ENCODE measurements at regions not wholly inside any gene's neighbourhood (a gene's known extent, or its start where the extent isn't known, plus 50 kb on each side); places are given as distances from the start of the nearest gene placed in this dataset.

GRCh38 chr3:106381939-106382335 is 513.1 kb upstream of the CBLB start:
- DNase-seq (ENCODE audit: low read depth, low spot score): no peak

DNA sequence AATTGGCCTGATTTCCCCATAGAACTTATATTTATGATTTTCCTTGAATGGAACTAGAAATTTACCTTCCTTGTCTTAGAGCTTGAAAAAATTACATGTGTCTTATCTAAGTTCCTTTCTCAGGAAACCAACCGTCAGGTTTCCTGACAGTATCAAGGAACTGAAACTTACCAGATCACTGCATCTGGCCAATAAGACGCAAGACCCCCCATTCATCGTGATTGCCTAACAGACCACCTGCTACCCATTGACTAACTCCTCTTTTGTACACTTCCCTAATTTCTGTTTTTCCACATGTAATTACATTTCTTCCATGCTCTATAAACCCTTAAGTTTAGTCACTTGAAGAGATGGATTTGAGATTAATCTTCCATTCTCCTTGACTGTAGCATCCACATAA is 517.2 kb upstream of the CBLB start:
- DNase-seq (ENCODE audit: low read depth, low spot score): no peak

GRCh38 chr3:106392915-106393314 is 524.1 kb upstream of the CBLB start:
- DNase-seq (ENCODE audit: low read depth, low spot score): no peak

DNA sequence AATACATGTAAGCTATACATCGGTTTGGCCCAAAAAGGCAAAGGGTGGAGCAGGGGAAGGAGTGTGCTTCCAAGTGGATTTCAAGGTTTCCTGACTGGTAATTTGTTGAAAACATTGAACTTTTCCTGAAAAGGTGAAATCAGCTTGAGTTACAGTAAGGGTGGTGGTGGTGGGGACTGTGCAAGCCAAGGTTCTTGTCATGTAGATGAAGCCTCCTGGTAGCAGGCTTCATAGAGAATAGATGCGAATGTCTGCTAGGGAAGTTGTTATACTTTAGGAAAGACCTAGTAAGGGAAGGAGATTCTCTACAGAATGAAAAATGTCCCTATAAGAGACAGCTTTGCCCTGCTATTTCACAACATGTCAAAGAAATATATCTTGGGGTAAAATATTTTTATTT is 528.2 kb upstream of the CBLB start:
- no peak for DNase-seq (ENCODE audit: low read depth, low spot score)

GRCh38 chr3:106398891-106399600 is 530.2 kb upstream of the CBLB start:
- DNase-seq (ENCODE audit: low read depth, low spot score): no peak

- DNase-seq (ENCODE audit: low read depth, low spot score): no peak
Measured at GRCh38 chr3:106399761-106400160, 530.9 kb upstream of the CBLB start.

DNA sequence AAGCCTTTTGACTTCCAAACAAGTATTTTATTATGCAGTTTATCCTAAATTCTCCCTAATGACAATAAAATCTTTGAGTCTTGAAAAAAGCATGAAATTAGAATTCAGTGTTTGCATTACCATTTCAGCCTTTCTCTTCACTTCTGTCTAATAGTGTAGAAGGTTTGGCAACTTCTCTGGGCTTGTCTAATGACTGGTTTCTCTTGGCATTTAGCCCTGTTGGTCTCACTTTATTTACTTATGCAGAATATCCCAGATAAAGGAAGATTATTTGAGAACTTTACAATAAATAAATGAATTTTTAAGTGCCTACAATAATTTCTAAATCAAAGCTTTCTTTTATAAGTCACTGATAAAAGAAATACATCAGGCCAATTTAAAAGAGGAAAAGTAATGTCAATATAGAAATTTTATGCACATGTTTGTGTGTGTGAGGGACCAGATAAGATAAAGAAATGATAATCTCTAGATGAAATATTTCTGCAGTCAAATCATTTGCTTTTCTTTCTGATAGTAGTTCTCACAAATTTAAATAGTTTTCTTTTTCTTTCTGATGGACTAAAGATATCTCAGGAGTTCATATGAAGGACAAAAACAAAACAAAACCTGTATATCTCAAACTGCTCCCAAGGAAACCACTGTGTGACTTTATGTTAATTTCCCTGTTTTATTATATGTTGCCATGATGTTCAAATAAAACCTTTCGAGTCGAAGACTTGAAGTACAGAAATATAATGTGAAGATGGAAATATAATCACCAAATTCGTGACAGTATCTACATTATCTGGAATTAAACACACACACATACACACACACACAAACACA is 533.1 kb upstream of the CBLB start:
- DNase-seq (ENCODE audit: low read depth, low spot score): no peak

GRCh38 chr3:106403371-106404145 is 534.7 kb upstream of the CBLB start:
- DNase-seq (ENCODE audit: low read depth, low spot score): no peak

DNA sequence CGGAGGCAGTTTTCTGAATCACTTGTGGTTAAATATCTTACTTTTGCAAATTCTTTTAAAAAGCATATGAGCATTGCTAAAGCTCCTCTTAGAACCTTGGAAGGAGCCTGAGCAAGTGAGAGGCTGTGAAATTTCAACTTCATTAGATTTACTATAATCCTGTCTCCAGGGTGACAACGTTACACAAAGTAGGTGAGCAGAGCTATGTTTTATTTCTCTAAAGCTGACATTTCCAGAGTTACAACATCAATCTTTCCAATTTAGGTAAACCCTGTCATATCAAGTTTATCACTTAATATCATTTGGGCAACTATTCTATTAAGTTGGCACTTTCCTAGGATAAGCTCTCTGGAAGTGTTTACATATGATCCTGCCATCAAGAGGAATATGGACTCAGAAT is 544.9 kb upstream of the CBLB start:
- DNase-seq (ENCODE audit: low read depth, low spot score): no peak

DNA sequence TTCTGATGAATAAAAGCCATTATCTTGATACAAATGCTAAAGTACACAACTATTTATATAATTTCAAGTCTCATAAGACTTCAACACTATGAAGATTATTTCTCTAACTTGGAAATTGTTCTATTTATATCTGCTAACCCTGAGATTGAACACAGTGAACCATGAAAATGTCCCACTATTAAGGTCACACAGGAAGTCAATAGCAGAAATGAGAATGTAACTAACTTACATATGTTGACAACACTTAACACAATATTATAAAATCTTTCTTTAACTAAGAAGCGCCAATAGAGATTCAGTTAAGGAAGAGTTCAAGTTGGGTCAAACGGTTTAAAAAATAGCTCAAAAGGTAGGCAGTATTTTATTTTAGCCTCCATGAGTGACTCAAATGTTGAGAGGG is 551.8 kb upstream of the CBLB start:
- no peak for DNase-seq (ENCODE audit: low read depth, low spot score)

- DNase-seq (ENCODE audit: low read depth, low spot score): no peak
Measured at GRCh38 chr3:106421426-106421825, 552.6 kb upstream of the CBLB start.

GRCh38 chr3:106421909-106422308 is 553.1 kb upstream of the CBLB start:
- DNase-seq (ENCODE audit: low read depth, low spot score): no peak

DNA sequence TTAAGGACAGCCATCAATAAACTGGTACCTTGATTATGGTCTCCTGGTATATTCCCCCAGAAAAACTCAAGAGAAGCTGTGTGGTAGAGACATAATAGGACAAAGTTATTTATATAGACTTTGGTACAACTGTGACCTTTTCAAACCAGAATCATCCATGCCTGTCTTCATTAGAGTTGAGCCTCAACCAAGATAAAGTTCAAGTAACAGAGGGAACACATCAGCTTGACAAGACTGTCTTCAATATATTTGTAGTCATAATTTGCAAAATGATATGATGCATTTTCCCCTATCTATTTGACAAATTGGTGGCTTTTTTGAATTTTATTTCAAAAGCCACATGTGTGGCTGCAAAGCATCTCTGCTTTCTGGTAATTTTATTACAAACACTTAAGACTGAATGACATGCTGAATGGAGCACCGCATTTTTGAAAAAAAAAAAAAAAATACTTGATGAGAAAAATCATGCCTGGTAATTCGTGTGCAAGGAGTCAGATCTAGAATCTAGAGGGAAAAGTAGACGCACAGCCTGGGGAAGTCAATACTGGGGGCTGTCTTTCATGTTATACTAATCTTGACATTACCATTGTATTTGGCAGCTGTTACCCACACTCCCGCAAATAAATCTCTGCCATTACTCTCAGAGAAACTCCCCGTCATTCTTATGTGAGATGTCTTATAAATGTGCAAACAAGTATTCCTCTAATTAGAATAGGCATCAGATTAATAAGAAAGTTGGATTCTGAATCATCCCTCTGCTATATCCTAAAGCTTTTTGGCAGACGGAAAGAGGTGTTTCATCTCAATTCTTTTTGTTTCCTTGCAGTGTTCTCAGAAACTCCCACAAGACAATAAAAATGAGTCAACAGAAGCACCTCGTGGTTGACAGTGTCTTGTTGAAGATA is 554.8 kb upstream of the CBLB start:
- DNase-seq (ENCODE audit: low read depth, low spot score): no peak

- DNase-seq (ENCODE audit: low read depth, low spot score): no peak
Measured at GRCh38 chr3:106425026-106425425, 556.2 kb upstream of the CBLB start.

- no peak for DNase-seq (ENCODE audit: low read depth, low spot score)
Measured at GRCh38 chr3:106425916-106426315, 557.1 kb upstream of the CBLB start.

GRCh38 chr3:106428565-106428994 is 559.8 kb upstream of the CBLB start:
- no peak for DNase-seq (ENCODE audit: low read depth, low spot score)

DNA sequence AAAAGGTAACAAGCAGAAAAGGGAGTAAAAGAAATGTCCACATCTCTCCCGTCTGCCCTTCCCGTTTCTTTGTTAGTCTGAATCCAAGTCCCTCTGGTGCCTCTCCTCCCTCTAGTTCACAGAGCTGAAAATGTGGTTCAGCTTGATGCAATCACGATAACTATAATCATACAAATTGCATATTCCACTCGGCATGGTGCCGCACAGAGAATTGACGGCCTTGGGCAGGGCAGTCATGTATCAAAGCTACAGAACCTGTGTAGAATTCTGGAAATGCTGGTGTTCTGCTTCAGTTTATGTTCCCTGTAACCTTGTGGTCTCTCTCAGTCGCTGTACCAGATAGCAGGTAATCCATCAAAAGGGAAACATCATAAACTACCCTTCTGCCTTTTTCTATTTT is 562.9 kb upstream of the CBLB start:
- DNase-seq (ENCODE audit: low read depth, low spot score): no peak

GRCh38 chr3:106435899-106436453 is 567.2 kb upstream of the CBLB start:
- no peak for DNase-seq (ENCODE audit: low read depth, low spot score)

- DNase-seq (ENCODE audit: low read depth, low spot score): no peak
Measured at GRCh38 chr3:106438887-106439286, 570.1 kb upstream of the CBLB start.

DNA sequence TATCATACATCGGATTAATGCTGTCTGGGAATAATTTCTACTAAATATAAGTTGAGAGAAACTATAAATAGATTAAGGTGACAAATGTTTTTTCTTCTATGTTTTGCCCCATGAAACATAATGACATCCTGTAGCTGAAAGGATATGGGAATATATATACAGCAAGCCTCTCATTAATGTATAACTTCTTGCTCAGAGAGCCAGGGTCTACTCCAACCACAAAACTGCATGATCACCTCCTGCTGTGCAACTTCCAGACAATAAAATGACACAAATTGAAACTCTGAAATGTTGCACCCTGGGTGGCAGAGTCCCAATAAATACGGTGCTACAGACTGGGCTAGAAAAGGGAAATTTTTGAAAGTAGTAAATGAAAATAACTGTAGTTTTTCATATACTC is 571.9 kb upstream of the CBLB start:
- DNase-seq (ENCODE audit: low read depth, low spot score): no peak

DNA sequence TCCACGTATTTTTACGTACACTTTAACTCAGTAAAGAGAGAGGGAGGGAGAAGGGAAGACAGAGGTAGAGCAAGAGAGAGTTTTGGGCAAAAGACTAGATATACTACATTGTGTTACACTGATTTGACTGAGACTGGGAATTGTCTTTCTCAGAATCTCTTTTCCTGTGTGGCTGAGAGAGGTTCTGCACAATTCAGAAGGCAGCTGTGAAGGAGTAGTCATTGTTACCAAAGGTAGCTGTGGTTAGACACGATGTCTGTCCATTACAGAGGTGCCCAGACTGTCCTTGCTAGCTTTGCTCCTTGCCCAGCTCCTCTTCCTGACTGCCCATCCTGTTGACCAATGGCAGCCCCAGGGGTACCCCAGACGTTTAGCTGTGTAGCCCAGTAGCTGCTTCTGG is 577.5 kb upstream of the CBLB start:
- no peak for DNase-seq (ENCODE audit: low read depth, low spot score)

Measured in pulmonary artery endothelial cell (primary cell).